AG09309 (cell line): ENCODE measurements at regions not wholly inside any gene's neighbourhood (a gene's known extent, or its start where the extent isn't known, plus 50 kb on each side); places are given as distances from the start of the nearest gene placed in this dataset.

ENCODE experiments used
- DNase-seq: peaks from one replicate; pipeline ENCODE4 v3.0.0-alpha.2; 2010; ENCODE audit warnings: low read depth
- H3K4me3 ChIP-seq: 2 replicates; pipeline ENCODE4 v1.5.1; 2011; ENCODE audit warnings: mild to moderate bottlenecking, low read depth, low read length, moderate library complexity; ENCODE audit not compliant: control insufficient read depth
- TF ChIP-seq, protein P1 (sequence below): IDR thresholded peaks from 2 replicates; pipeline ENCODE4 v1.5.1; 2011; ENCODE audit warnings: mild to moderate bottlenecking, low read depth, low read length, inconsistent platforms; ENCODE audit not compliant: insufficient read depth, control insufficient read depth; ENCODE audit errors: missing control alignments

DNA sequence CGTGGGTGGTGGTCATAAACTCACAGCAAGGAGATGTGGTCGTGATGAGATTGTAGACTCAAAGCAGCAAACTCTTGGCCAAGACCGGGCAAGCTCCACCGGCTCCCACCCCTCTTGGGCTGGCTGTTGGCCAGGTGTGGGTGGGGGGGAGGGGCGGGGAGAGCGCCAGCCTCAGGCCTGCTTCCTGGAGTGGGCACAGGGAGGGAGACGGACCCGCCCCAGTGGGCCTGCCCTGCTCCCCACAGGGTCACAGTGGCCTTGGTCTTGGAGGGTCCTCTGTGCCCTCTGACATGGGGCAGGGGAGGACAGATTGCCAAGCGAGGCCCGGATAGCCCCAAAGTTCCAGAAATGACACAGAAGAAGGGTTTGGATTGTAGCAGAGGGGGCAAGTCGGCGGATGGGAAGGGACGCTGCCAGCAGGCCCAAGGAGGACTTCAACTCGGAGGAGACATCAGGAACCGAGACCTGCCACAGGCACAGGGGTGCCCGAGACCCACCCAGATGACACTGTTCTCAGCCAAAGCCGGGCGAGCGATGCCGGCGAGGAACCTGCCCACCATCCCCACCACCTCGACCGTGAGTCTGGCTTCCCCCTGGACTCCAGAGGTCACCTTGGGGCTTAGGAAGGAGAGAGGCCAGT is 85.4 kb upstream of the ACTRT2 start:
- DNase-seq: no peak
- H3K4me3 ChIP-seq: no peak overlapping the region
- TF ChIP-seq, protein P1, sequence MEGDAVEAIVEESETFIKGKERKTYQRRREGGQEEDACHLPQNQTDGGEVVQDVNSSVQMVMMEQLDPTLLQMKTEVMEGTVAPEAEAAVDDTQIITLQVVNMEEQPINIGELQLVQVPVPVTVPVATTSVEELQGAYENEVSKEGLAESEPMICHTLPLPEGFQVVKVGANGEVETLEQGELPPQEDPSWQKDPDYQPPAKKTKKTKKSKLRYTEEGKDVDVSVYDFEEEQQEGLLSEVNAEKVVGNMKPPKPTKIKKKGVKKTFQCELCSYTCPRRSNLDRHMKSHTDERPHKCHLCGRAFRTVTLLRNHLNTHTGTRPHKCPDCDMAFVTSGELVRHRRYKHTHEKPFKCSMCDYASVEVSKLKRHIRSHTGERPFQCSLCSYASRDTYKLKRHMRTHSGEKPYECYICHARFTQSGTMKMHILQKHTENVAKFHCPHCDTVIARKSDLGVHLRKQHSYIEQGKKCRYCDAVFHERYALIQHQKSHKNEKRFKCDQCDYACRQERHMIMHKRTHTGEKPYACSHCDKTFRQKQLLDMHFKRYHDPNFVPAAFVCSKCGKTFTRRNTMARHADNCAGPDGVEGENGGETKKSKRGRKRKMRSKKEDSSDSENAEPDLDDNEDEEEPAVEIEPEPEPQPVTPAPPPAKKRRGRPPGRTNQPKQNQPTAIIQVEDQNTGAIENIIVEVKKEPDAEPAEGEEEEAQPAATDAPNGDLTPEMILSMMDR: no peak

DNA sequence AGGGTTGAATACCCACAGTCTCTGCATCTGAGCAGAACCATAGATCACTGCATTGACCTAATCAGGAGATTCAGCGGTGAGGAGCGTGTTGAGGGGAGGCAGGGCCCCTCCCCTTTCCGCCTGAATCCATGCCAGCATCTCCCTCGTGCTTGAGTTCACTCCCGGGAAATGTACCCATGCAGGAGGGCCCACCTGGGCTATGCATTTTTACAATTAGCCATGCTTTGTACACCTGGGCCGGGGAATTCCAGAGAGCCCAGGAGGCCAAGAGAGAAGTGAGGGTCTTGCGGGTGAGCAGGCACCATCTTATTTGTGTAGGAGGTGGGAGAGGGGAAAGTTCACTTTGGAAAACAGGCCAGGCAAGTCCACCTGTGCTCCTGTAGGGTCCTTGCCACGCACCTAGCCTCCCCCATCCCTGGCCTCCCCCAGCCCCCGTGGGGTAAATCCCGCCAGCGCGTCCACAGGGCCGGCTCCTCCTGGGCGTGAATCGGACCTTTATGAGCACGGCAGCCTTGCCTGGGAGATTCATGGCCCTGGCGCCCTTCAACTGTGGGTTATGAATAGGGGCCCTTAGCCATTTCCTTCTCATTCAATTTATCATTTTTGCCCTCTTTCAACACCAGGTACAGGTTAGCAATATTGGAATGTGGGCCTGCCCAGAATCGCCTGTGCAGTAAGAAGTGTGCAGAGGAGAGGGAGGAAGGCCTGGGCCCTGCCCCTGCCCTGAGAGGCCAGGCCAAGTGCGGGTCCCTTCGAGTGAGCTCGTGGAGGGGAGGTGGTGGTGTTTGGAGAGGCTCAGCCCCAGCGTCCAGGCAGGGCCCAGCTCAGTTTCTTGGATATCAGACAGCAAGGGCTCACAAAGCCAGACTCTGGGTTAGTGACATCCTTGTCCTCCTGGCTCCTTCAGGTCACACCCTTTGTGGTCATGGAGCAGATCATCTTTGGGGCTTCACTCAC is 84.4 kb upstream of the ACTRT2 start:
- TF ChIP-seq, protein P1: no peak
- no peak overlapping the region for H3K4me3 ChIP-seq
- no peak for DNase-seq

DNA sequence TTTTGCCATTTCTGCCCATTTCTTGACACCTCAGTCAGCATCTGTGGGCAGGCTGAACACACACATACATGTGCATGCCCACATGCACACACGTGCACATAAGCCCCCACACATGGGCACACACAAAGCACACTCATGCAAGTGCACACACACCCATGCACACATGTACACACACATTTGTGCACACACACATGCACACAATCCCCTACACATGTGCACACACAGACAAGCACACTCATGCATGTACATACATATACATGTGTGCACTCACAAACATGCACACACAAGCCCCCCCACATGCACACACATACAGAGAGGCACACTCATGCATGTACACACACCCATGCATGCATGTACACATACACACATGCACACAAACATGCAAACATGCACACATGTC is 83.5 kb upstream of the ACTRT2 start:
- TF ChIP-seq, protein P1: no peak
- no peak overlapping the region for H3K4me3 ChIP-seq
- DNase-seq: no peak

DNA sequence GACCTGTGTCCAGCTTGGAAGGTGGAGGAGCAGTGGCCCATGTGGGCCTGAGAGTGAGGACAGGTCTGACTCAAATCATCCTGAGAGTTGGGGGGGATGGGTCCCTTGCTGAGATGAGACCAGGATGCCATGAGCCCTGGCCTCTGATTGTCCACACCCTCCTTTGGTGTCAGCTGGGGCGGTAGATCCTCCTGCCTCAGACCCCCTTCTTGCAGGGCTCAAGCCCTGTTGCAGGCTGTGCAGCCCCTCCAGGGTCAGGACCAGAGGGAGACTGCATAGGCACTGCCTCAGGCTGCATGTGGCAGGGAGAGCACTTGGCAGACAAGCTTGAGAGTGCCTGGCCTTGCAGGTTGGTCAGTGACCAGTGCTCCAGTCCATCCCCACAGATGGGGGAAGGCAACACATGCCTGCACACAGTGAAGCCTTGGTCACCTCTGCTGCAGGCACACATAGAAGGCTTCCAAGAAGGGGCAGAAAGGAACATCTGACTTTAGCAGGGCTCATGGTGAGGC is 82.2 kb upstream of the ACTRT2 start:
- TF ChIP-seq, protein P1: no peak
- H3K4me3 ChIP-seq: no peak overlapping the region
- no peak for DNase-seq

DNA sequence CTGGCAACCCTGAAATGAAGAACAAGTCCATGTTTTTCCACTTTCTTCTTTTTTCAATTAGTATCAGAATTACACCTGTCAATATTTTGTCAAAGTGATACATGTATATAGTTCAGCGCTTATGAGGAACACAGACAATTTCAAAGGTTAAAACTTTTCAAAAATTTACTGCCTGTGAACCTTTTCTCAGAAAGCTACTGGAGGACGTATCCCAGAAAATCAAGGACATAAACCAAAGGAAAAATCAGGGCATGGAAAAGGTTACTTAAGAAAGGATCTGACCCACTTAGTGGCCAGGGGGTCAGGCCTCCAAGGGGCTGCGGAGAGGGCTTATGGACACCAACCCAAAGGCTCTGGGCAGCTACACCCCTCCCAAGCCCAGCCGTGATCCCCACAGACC is 81.1 kb upstream of the ACTRT2 start:
- no peak overlapping the region for H3K4me3 ChIP-seq
- TF ChIP-seq, protein P1: no peak
- DNase-seq: no peak

DNA sequence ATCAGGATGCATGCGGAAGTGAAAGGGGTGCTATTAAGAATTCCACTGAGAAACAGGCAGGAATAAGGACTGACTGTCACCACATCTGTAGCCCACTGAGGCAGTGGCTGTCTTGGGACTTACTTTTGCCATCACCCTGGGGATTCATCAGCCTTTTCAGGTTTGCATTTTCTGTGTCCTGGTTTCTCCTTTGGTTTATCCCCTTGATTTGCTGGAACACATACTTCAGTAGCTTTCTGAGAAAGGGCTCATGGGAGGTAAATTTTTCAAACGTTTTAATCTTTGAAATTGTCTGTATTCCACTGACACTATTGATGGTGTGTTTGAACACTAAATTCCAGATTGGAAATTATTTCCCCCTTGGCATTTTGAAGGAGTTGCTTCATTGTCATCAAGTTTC is 80.2 kb upstream of the ACTRT2 start:
- DNase-seq: no peak
- TF ChIP-seq, protein P1: no peak
- H3K4me3 ChIP-seq: no peak overlapping the region
